Islet precursor cell (in vitro differentiated cells): ENCODE measurements at regions not wholly inside any gene's neighbourhood (a gene's known extent, or its start where the extent isn't known, plus 50 kb on each side); places are given as distances from the start of the nearest gene placed in this dataset.

Source experiments
- DNase-seq: peaks from one replicate; pipeline ENCODE4 v3.0.0-alpha.2; 2018

DNA sequence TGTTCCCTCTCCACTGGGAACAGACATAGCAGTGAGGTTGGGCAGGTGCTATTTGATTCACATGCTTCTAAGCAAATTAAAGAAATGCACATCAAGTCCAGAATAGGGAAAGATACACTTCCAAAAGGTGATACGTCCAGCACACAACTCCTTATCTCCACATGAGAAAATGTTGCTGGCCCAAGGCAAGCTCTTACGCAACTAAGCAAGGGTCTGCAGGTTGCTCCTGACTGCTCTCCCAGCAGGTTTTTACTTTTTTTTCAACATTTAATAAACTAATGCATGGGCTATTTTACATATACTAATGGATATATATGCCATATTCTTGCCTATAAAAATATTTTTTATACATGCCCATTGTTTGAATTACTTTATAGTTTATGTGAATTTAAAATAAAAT, 818.5 kb upstream of the ROBO1 start:
- no peak for DNase-seq

GRCh38 chr3:80580146-80580545, 812.3 kb upstream of the ROBO1 start:
- no peak for DNase-seq

DNA sequence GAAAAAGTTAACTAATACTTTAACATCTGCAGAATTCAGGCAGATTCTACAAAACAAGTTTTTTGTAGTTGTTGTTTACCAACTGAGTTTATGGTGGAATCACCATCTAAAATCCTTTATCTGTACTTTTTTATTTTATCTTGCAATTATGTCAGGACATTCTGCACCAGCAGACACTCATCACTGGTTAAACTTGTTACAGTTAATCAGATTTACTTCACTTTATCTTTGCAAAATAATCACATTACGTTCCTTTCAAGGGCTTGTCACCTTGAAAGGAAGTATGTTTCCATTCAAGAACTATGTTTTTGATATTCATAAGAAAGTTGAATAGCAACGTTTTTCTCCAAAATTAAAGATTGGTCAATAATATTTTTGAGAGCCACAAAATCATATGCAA, 796.6 kb upstream of the ROBO1 start:
- DNase-seq = no peak

- DNase-seq = no peak
Observed at GRCh38 chr3:80559701-80560100, 791.9 kb upstream of the ROBO1 start.

GRCh38 chr3:80556763-80557162, 789.0 kb upstream of the ROBO1 start:
- DNase-seq = no peak

- DNase-seq = no peak
Observed at GRCh38 chr3:80554304-80554703, 786.5 kb upstream of the ROBO1 start.

DNA sequence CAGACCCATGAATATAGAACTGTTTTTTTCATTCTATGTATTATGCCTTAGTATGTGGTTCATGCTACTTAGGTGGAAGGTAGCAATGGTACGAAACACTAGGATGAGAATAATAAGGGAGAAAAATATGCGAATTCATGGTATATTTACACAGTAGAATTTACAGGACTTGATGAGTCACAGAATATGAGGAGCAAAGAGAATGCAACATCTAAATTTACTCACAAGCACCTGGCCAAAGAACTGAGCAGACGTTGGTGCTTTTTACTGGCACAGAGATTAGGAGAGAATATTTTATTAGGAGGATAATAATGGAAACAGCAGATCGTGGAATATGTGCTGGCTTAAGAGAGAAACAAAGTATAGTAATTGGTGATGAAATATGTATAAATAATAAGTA, 785.4 kb upstream of the ROBO1 start:
- no peak for DNase-seq

- DNase-seq = no peak
Observed at GRCh38 chr3:80550174-80550573, 782.4 kb upstream of the ROBO1 start.

- no peak for DNase-seq
Observed at GRCh38 chr3:80549173-80549572, 781.4 kb upstream of the ROBO1 start.

DNA sequence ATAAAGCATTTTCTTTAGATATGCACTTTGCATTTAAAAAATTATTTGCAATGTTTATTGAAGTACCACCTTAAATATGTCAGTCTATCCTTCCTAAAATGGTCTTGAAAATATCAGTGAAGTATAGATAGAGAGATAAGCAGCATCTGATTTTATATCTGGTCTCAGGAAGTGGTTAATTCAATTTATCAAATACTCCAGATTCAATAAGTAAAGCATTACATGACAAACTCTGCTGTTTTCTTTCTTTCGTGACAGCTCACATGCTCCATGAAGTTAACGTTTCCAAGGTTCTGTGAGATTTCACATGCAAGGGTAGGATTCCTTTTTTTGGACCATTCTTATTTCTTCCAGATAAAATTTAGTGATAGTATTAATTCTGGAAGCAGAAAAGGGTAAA, 775.4 kb upstream of the ROBO1 start:
- no peak for DNase-seq

DNA sequence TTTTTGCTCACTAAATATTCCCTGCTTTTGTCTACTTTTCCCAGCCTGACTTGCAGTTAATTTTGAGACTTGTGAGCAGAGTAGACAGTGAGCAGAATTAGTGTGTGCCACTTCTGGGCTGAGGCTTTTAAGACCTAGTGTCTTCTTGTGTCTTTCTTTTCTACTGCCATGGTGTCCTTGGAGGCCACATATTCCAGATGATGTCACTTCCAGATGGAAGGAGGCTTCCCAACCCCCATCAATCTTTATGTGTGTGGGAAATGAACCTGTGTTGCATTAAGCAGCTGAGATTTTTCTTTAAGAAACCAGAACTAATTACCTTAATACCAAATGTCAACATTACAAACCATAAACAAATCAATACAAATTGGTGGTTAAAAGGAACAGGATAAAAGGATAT, 774.7 kb upstream of the ROBO1 start:
- DNase-seq = no peak

DNA sequence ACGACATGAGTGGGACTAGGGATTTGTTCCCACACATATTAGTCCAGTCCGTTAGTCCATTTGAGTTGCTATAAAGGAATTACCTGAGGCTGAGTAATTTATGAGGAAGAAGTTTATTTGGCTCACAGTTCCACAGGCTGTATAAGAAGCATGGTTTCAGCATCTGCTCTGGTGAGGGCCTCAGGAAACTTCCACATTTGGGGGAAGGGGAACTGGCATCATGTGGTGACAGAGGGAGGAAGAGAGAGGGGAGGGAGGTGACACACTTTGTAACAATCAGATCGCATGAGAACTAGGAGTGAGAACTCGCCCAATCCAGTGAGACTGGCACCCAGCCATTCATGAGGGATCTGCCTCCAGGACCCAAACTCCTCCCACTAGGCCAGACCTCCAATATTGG, 769.9 kb upstream of the ROBO1 start:
- DNase-seq = no peak

GRCh38 chr3:80535286-80535685, 767.5 kb upstream of the ROBO1 start:
- DNase-seq = no peak

- DNase-seq = no peak
Observed at GRCh38 chr3:80533553-80533952, 765.8 kb upstream of the ROBO1 start.

- DNase-seq = no peak
Observed at GRCh38 chr3:80526153-80526552, 758.4 kb upstream of the ROBO1 start.

DNA sequence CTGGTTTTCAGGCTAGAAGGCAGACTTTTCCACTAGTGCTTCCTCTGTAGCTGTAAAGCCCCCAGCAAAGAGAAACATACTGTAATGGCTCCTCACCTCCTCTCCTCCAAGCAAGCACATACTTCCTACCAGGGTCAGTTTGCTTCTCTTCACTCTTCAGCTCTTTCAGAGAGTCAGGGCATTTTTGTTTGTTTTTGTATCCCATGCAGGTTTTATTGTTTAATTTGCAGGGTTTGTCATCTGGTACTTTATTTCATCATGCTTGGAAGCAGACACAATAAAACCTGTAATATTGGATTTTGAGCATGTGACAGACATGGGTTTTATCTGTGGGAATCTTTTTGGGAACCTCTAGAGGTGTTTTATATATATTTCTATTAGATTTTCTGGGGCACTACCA, 753.3 kb upstream of the ROBO1 start:
- DNase-seq = no peak

DNA sequence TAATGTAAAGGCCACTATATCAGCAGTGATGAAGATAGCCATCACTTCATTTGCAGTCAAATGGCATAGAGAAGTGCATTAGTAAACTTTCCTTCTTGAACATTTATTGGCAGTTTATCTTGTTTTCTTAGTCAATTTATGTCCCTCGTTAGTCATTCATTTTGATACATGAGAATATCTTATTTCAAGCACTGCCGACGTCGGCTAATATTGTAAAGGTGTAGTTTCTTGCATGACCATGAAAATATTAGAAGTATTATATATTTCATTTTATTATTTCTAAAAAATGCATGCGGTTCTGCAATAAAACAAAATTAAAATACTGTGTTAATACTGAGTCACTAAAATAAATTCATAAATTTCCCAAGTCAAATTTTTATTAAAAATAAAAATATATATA, 751.6 kb upstream of the ROBO1 start:
- no peak for DNase-seq

- no peak for DNase-seq
Observed at GRCh38 chr3:80496452-80496851, 728.7 kb upstream of the ROBO1 start.

- DNase-seq = no peak
Observed at GRCh38 chr3:80492162-80492561, 724.4 kb upstream of the ROBO1 start.

GRCh38 chr3:80472961-80473360, 705.2 kb upstream of the ROBO1 start:
- DNase-seq = no peak

- no peak for DNase-seq
Observed at GRCh38 chr3:80472459-80472858, 704.7 kb upstream of the ROBO1 start.

GRCh38 chr3:80470433-80470832, 702.6 kb upstream of the ROBO1 start:
- no peak for DNase-seq

DNA sequence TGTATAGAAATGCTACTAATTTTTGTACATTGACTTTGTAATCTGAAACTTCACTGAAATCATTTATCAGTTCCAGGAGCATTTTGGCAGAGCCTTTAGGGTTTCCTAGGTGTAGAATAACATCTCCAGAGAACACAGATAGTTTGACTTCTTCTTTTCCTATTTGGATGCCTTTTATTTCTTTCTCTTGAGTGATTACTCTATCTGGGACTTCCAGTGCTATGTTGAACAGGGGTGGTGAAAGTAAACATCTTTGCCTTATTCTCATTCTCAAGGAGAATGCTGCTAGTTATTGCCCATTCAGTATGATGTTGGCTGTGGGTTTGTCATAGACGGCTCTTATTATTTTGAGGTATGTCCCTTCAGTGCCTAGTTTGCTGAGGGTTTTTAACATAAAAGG, 697.9 kb upstream of the ROBO1 start:
- no peak for DNase-seq

- no peak for DNase-seq
Observed at GRCh38 chr3:80451393-80451792, 683.6 kb upstream of the ROBO1 start.

DNA sequence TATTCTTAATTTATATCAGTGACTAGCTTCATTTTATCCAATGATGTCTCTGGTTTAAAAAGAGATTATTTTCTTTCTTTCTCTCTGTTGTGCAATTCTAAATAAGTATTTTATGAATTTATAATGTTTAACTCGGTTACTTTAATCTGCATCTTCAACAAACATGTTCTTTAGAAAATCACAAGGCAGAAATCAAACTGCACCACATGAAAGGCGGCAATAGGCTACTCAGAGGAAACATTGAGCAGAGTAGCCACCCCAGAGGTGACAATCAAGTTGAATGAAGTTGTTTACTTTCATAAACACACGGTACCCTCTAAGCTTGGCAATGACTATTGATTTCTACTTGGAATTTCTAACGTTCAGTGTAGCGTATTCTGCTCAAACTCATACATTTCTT, 677.8 kb upstream of the ROBO1 start:
- DNase-seq = no peak

DNA sequence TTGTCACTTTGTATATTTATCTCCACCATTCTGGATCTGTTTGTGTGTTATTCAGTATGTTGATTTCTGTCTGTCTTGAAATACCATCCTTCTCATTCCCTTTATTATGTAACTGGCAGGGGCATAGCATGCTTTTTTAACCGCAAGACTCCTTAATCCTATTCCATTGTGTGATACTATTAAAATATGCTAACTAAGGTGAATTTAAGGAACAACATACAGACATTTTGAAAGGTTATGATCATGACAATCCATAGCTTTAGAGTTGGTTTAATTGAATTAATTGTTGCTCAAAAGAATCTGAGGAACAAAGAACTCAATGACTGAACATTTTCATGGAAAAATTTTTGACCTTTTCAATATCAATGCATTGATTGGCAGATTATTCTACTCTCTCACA, 677.3 kb upstream of the ROBO1 start:
- DNase-seq = no peak
